A673 (cell line): ENCODE measurements at regions not wholly inside any gene's neighbourhood (a gene's known extent, or its start where the extent isn't known, plus 50 kb on each side); places are given as distances from the start of the nearest gene placed in this dataset.

Experiments used
- EZH2 ChIP-seq: fragments of 200-600 bp; sonication (generic); IDR thresholded peaks from 2 replicates; pipeline ENCODE4 v1.6.1; 2017; ENCODE audit warnings: borderline replicate concordance, low read depth, mild to moderate bottlenecking, mixed read lengths, antibody characterized with exemption, low read length; ENCODE audit not compliant: poor library complexity, severe bottlenecking
- TF ChIP-seq, protein P1 (sequence below): fragments of 300-800, 200-600 bp; sonication (generic); conservative IDR thresholded peaks from 2 replicates; pipeline ENCODE4 v1.5.1; 2017; ENCODE audit warnings: low read depth, mild to moderate bottlenecking, antibody characterized with exemption, low read length, moderate library complexity, mixed read lengths

DNA sequence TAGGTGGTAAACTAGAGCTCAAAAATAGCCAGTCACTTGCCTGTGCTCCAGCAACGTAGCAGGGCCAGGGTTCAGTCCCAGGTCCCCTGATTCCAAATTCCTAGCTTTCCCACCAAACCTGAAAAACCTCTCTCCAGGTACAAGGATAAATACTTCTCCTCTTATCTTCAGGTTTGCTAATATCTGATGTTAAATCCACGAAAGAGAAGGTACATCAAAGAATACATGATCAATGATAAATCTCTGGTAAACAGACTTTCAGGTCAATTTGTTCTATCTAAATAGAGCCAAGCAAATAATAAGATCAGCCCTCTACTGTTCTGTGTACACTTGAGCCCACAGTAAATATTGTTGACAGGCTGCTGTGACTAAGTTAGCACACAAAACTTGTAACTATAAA is 52.1 kb upstream of the AKT3 start:
- TF ChIP-seq, protein P1, sequence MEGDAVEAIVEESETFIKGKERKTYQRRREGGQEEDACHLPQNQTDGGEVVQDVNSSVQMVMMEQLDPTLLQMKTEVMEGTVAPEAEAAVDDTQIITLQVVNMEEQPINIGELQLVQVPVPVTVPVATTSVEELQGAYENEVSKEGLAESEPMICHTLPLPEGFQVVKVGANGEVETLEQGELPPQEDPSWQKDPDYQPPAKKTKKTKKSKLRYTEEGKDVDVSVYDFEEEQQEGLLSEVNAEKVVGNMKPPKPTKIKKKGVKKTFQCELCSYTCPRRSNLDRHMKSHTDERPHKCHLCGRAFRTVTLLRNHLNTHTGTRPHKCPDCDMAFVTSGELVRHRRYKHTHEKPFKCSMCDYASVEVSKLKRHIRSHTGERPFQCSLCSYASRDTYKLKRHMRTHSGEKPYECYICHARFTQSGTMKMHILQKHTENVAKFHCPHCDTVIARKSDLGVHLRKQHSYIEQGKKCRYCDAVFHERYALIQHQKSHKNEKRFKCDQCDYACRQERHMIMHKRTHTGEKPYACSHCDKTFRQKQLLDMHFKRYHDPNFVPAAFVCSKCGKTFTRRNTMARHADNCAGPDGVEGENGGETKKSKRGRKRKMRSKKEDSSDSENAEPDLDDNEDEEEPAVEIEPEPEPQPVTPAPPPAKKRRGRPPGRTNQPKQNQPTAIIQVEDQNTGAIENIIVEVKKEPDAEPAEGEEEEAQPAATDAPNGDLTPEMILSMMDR, result no peak
- TF ChIP-seq EZH2, result no peak
